CD4-positive, alpha-beta memory T cell (primary cell): ENCODE measurements at regions not wholly inside any gene's neighbourhood (a gene's known extent, or its start where the extent isn't known, plus 50 kb on each side); places are given as distances from the start of the nearest gene placed in this dataset.

ENCODE experiments used
- CTCF ChIA-PET: fragments of 350-600 bp; sonication (Branson Sonifier 250); formaldehyde crosslinking; loops from one replicate; lab custom pipeline; 2021; ENCODE audit warnings: inconsistent platforms; ENCODE audit not compliant: partially characterized antibody; lab: Charles Lee
- POLR2A ChIA-PET: fragments of 350-600 bp; sonication (Branson Sonifier 250); formaldehyde crosslinking; loops from one replicate; lab custom pipeline; 2021; ENCODE audit not compliant: partially characterized antibody; lab: Charles Lee
- DNase-seq, 5 donors: peaks; one replicate each; pipeline versions ENCODE4 v3.0.0 to v3.0.0-alpha.2; 2020 to 2022; ENCODE audit warnings: mixed read lengths in 1 of 5
- H3K27ac ChIP-seq: one replicate; pipeline ENCODE4 v1.7.0; 2013; ENCODE audit warnings: low read depth, low read length
- H3K27me3 ChIP-seq: 2 replicates; pipeline ENCODE4 v1.7.0; 2013; ENCODE audit warnings: mild to moderate bottlenecking, low read length, moderate library complexity; ENCODE audit not compliant: insufficient read depth
- H3K36me3 ChIP-seq: 2 replicates; pipeline ENCODE4 v1.7.0; 2013; ENCODE audit warnings: mild to moderate bottlenecking, low read length, moderate library complexity; ENCODE audit not compliant: insufficient read depth
- H3K4me1 ChIP-seq: 2 replicates; pipeline ENCODE4 v1.7.0; 2013; ENCODE audit warnings: mild to moderate bottlenecking, low read length, moderate library complexity; ENCODE audit not compliant: insufficient read depth
- H3K4me3 ChIP-seq, 2 donors: one replicate each; pipeline ENCODE4 v1.7.0; 2013; ENCODE audit warnings: low read length in 2 of 2, mild to moderate bottlenecking in 1 of 2
- H3K9me3 ChIP-seq, 2 donors: one replicate each; pipeline ENCODE4 v1.7.0; 2013; ENCODE audit warnings: low read length in 2 of 2, control low read depth in 1 of 2; ENCODE audit not compliant: control insufficient read depth in 1 of 2
- H3K27ac Mint-ChIP-seq, 7 donors: one replicate each; pipeline ENCODE4 v1.8.0; 2020 to 2021; ENCODE audit warnings: mixed read lengths in 7 of 7, mild to moderate bottlenecking in 6 of 7, inconsistent platforms in 3 of 7, moderate library complexity in 3 of 7
- H3K27me3 Mint-ChIP-seq, 2 donors: one replicate each; pipeline ENCODE4 v1.8.0; 2020 to 2021; ENCODE audit warnings: mixed read lengths in 2 of 2
- H3K36me3 Mint-ChIP-seq, 2 donors: one replicate each; pipeline ENCODE4 v1.8.0; 2020 to 2021; ENCODE audit warnings: mixed read lengths in 2 of 2, inconsistent platforms in 1 of 2, mild to moderate bottlenecking in 1 of 2
- H3K4me1 Mint-ChIP-seq, 4 donors: one replicate each; pipeline ENCODE4 v1.8.0; 2020 to 2021; ENCODE audit warnings: mixed read lengths in 4 of 4, mild to moderate bottlenecking in 1 of 4
- H3K4me3 Mint-ChIP-seq, 8 donors: one replicate each; pipeline ENCODE4 v1.8.0; 2020 to 2021; ENCODE audit warnings: mixed read lengths in 8 of 8, mild to moderate bottlenecking in 7 of 8, moderate library complexity in 6 of 8, inconsistent platforms in 3 of 8
- H3K9me3 Mint-ChIP-seq, 8 donors: one replicate each; pipeline ENCODE4 v1.8.0; 2020 to 2021; ENCODE audit warnings: mixed read lengths in 8 of 8, mild to moderate bottlenecking in 5 of 8, inconsistent platforms in 3 of 8, moderate library complexity in 1 of 8
- intact Hi-C: fragments of 100-400 bp; cut with micrococcal nuclease; formaldehyde crosslinking; loops from one replicate; pipeline ENCODE4 v1.15.1; 2023

DNA sequence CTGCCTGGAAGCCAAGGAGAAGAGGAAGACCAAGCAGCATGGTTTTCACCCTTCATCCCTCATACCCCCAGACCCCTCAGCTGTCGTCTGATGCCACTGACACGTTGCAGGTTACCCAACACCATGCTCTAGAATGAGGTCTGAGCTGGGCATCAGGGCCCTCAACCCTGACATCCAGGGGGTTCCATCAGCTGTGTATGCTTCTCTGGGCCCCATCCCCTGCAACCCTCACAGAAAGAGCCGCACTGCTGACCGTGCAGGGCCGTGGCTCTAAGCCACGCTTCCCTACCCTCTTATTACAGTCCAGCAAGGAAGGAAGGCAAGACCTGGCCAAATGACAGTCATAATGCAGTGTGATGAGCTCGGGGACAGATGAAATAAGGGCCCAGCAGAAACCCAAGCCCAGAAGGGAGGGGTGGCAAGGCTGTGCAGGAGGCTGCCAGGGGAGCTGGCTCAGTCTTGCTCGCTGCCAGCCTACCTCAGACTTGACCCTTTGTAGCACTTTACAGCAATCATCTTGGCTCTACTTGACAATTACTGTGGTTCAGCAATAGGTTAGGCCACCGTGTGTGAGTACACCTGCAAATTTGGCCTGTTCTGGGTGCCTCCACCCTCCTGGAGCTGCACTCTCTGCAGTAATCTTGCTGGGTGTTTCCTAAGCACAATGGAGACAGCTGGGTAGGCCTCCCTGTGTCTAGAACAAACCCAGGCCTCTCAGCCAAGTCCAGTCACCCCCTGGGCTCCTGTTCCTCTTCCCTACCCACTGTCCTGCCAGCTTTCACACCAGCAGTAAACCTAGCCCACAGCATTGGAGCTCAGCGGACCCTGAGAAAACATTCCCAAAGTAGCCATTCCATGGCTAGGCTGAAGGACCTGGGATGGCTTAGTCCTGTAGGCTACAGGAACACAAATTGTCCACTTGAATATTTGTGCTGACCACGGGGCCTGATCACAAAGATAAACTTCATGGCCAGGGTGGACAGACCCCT is 115.3 kb upstream of the NEO1 start:
- peaks cover 0 to 3% (median 0%) of the 10 kb centered on the region in 8 donors for H3K9me3 Mint-ChIP-seq
- POLR2A ChIA-PET: no interaction called here
- no peak overlapping the region for H3K4me3 Mint-ChIP-seq
- DNase-seq: no peak
- CTCF ChIA-PET: no interaction called here
- H3K4me1 Mint-ChIP-seq: no peaks in the 10 kb centered on the region
- Histone ChIP-seq H3K9me3 (no peaks in the 10 kb centered on the region), H3K4me1 (no peaks in the 10 kb centered on the region), H3K36me3 (no peaks in the 10 kb centered on the region), H3K27me3 (no peaks in the 10 kb centered on the region), H3K4me3 (no peak overlapping the region), H3K27ac (no peak overlapping the region)
- intact Hi-C loops: no loop called here
- H3K27me3 Mint-ChIP-seq: peaks cover 6 to 14% of the 10 kb centered on the region in 2 donors
- H3K36me3 Mint-ChIP-seq: no peaks in the 10 kb centered on the region
- H3K27ac Mint-ChIP-seq: no peak overlapping the region

DNA sequence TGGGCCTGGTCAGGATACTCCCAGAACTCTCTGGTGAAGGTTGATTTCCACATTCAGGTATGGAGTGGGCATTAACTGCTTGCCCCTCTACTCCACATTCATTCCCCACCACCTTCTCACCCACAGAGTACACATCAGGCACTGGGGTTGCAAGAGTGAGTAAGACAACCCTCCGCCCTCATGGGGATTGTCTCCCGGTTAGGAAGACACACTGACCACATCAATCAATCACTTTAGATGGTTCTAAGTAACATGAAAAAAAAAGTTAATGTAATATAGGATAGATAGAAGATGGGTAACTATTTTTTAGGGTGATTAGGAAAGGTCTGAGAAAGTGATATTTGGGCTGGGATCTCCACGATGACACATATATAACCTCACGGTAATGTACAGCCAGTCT is 116.0 kb upstream of the NEO1 start:
- H3K9me3 Mint-ChIP-seq: peaks cover 0 to 3% (median 0%) of the 10 kb centered on the region in 8 donors
- H3K27me3 Mint-ChIP-seq: peaks cover 12 to 14% of the 10 kb centered on the region in 2 donors

DNA sequence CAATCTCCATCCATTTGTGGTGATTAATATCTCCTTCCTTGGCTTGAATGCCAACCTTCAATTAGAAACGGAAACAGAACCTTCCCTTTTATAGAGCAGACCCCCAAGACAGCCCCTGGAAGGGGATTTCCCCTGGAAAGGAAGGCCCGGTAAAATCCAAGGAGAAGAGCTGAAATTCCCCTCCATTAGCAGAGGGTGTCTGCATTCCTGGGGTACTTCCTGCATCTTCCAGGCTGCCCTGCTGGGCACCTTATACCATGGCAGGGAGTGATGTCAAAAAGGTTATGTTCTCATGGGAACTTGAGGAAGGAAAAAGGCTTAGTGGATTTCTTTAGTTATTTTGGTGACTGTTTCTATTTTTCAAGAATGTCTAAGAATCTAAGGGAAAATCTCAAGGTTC is 116.7 kb upstream of the NEO1 start:
- Mint-ChIP-seq H3K36me3 (no peaks in the 10 kb centered on the region), H3K27me3 (peaks cover 13 to 14% of the 10 kb centered on the region in 2 donors), H3K4me3 (no peak overlapping the region), H3K9me3 (peaks cover 0 to 1% (median 0%) of the 10 kb centered on the region in 8 donors), H3K27ac (no peak overlapping the region), H3K4me1 (no peaks in the 10 kb centered on the region)
- H3K27me3 ChIP-seq: no peaks in the 10 kb centered on the region
- no peaks in the 10 kb centered on the region for H3K9me3 ChIP-seq
- H3K27ac ChIP-seq: no peak overlapping the region
- H3K36me3 ChIP-seq: no peaks in the 10 kb centered on the region
- no peaks in the 10 kb centered on the region for H3K4me1 ChIP-seq
- intact Hi-C loops: no loop called here
- POLR2A ChIA-PET: no interaction called here
- no peak overlapping the region for H3K4me3 ChIP-seq
- CTCF ChIA-PET: no interaction called here
- DNase-seq: no peak

More for the DNA sequence above, 116.0 kb upstream of the NEO1 start:
- no peak for DNase-seq
- H3K4me3 ChIP-seq: no peak overlapping the region
- no peak overlapping the region for H3K27ac ChIP-seq
- Mint-ChIP-seq H3K4me3 (no peak overlapping the region), H3K36me3 (no peaks in the 10 kb centered on the region), H3K27ac (no peak overlapping the region), H3K4me1 (no peaks in the 10 kb centered on the region)
- ChIA-PET CTCF (no interaction called here), POLR2A (no interaction called here)
- no peaks in the 10 kb centered on the region for H3K4me1 ChIP-seq
- intact Hi-C loops: no loop called here
- H3K27me3 ChIP-seq: no peaks in the 10 kb centered on the region
- no peaks in the 10 kb centered on the region for H3K9me3 ChIP-seq
- no peaks in the 10 kb centered on the region for H3K36me3 ChIP-seq

- intact Hi-C loops: no loop called here
- H3K4me3 Mint-ChIP-seq: no peak overlapping the region
- Histone ChIP-seq H3K36me3 (no peaks in the 10 kb centered on the region), H3K27ac (no peak overlapping the region), H3K9me3 (no peaks in the 10 kb centered on the region), H3K4me1 (no peaks in the 10 kb centered on the region), H3K27me3 (no peaks in the 10 kb centered on the region), H3K4me3 (no peak overlapping the region)
- H3K4me1 Mint-ChIP-seq: no peaks in the 10 kb centered on the region
- H3K36me3 Mint-ChIP-seq: no peaks in the 10 kb centered on the region
- ChIA-PET CTCF (no interaction called here), POLR2A (no interaction called here)
- no peak for DNase-seq
- peaks cover 13 to 14% of the 10 kb centered on the region in 2 donors for H3K27me3 Mint-ChIP-seq
- H3K27ac Mint-ChIP-seq: no peak overlapping the region
- H3K9me3 Mint-ChIP-seq: peaks cover 0 to 2% (median 0%) of the 10 kb centered on the region in 8 donors
Measured at GRCh38 chr15:72934921-72935320, 117.3 kb upstream of the NEO1 start.

DNA sequence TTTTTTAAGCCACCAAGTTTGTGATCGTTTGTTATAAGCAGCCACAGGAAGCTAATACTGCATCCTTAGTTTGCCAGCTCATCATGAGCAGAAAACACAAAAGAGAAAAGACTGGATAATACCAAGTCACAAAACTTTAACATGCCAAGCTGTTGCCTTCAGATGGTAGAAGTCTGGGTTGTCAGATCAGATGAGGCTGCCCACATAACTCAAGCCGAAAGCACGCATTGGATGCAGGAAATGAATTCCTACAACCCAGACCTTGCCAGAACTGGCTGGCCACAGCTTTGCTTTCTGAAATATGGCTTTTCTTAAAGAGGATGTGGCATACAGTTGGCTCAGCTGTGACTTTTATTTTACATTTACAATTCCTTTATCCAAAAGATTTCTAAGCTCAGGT is 118.3 kb upstream of the NEO1 start:
- CTCF ChIA-PET: no interaction called here
- Histone ChIP-seq H3K9me3 (no peaks in the 10 kb centered on the region), H3K4me1 (no peaks in the 10 kb centered on the region), H3K4me3 (no peak overlapping the region), H3K36me3 (no peaks in the 10 kb centered on the region), H3K27ac (no peak overlapping the region), H3K27me3 (no peaks in the 10 kb centered on the region)
- POLR2A ChIA-PET: no interaction called here
- Mint-ChIP-seq H3K27me3 (peaks cover 12 to 14% of the 10 kb centered on the region in 2 donors), H3K4me1 (no peaks in the 10 kb centered on the region), H3K36me3 (no peaks in the 10 kb centered on the region), H3K4me3 (no peak overlapping the region), H3K27ac (no peak overlapping the region), H3K9me3 (peaks cover 0 to 3% (median 0%) of the 10 kb centered on the region in 8 donors)
- intact Hi-C loops: no loop called here
- DNase-seq: no peak

- Mint-ChIP-seq H3K27ac (no peak overlapping the region), H3K36me3 (no peaks in the 10 kb centered on the region), H3K4me1 (peaks cover 0 to 7% (median 0%) of the 10 kb centered on the region in 4 donors), H3K27me3 (peaks cover 12 to 14% of the 10 kb centered on the region in 2 donors), H3K4me3 (no peak overlapping the region), H3K9me3 (peaks cover 0 to 2% (median 0%) of the 10 kb centered on the region in 8 donors)
- Histone ChIP-seq H3K9me3 (no peaks in the 10 kb centered on the region), H3K4me1 (no peaks in the 10 kb centered on the region), H3K4me3 (no peak overlapping the region), H3K27ac (no peak overlapping the region), H3K36me3 (no peaks in the 10 kb centered on the region), H3K27me3 (no peaks in the 10 kb centered on the region)
- ChIA-PET POLR2A (no interaction called here), CTCF (no interaction called here)
- no peak for DNase-seq
- intact Hi-C loops: no loop called here
Measured at GRCh38 chr15:72932472-72932871, 119.8 kb upstream of the NEO1 start.

DNA sequence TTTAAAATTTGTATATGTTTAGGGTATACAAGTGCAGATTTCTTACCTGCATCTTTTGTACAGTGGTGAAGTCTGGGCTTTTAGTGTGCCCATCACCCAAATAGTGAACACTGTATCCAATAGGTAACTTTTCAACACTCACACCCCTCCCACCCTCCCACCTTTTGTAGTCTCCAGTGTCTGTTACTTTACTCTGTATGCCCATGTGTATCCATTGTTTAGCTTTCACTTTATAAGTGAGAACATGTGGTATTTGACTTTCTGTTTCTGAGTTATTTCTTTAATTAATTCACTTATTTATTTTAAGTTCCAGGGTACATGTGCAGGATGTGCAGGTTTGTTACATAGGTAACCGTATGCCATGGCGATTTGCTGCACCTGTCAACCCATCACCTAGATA is 124.8 kb upstream of the NEO1 start:
- peaks cover 0 to 15% (median 2%) of the 10 kb centered on the region in 4 donors for H3K4me1 Mint-ChIP-seq
- H3K27ac ChIP-seq: no peak overlapping the region
- H3K9me3 ChIP-seq: no peaks in the 10 kb centered on the region
- H3K36me3 Mint-ChIP-seq: peaks cover 0 to 5% of the 10 kb centered on the region in 2 donors
- ChIA-PET CTCF (no interaction called here), POLR2A (no interaction called here)
- no peaks in the 10 kb centered on the region for H3K4me1 ChIP-seq
- H3K4me3 Mint-ChIP-seq: peak overlapping the region in 7 of 8 donors; percentile 4 to 64 (median 13)
- H3K27me3 Mint-ChIP-seq: peaks cover 1 to 10% of the 10 kb centered on the region in 2 donors
- peak overlapping the region in 2 of 7 donors; percentile 6 to 20 for H3K27ac Mint-ChIP-seq
- peaks cover 0 to 2% (median 0%) of the 10 kb centered on the region in 8 donors for H3K9me3 Mint-ChIP-seq
- no peaks in the 10 kb centered on the region for H3K36me3 ChIP-seq
- H3K27me3 ChIP-seq: peaks cover 3% of the 10 kb centered on the region
- DNase-seq: no peak
- intact Hi-C loops: no loop called here
- H3K4me3 ChIP-seq: no peak overlapping the region
